ENCODE measurements at regions not wholly inside any gene's neighbourhood (a gene's known extent, or its start where the extent isn't known, plus 50 kb on each side); places are given as distances from the start of the nearest gene placed in this dataset.

- no peak for TF ChIP-seq TSHZ2 (CRISPR knock-in tag; IDR thresholded peaks at IDR 0.05)
- TF ChIP-seq SNAI2 (CRISPR knock-in tag; IDR thresholded peaks at IDR 0.05), result no peak
- TF ChIP-seq ZNF70 (CRISPR knock-in tag; IDR thresholded peaks at IDR 0.05), result no peak
- no peak for TF ChIP-seq ARNTL (CRISPR knock-in tag; IDR thresholded peaks at IDR 0.05; ENCODE audit: borderline replicate concordance, low read depth)
- no peak for TF ChIP-seq RARB (CRISPR knock-in tag; IDR thresholded peaks at IDR 0.05)
- TF ChIP-seq CSDC2 (CRISPR knock-in tag; IDR thresholded peaks at IDR 0.05), result no peak
- no peak for TF ChIP-seq TOX (CRISPR knock-in tag; IDR thresholded peaks at IDR 0.05; ENCODE audit: borderline replicate concordance)
- no peak for TF ChIP-seq CREB5 (CRISPR knock-in tag; IDR thresholded peaks at IDR 0.05; ENCODE audit: low read depth)
- no peak for TF ChIP-seq ZFP30 (CRISPR knock-in tag; IDR thresholded peaks at IDR 0.05)
- TF ChIP-seq TCF4 (CRISPR knock-in tag; IDR thresholded peaks at IDR 0.05; ENCODE audit: borderline replicate concordance), result no peak
- no peak for TF ChIP-seq ZNF565 (CRISPR knock-in tag; conservative IDR thresholded peaks at IDR 0.05; ENCODE audit: low read depth)
- TF ChIP-seq ZC3H10 (CRISPR knock-in tag; IDR thresholded peaks at IDR 0.05), result no peak
- no peak for TF ChIP-seq PATZ1 (CRISPR knock-in tag; IDR thresholded peaks at IDR 0.05; ENCODE audit: borderline replicate concordance)
Measured at GRCh38 chr13:69567514-69567913, 540.1 kb upstream of the ATXN8OS start.
